Neural cell (in vitro differentiated cells): ENCODE measurements at regions not wholly inside any gene's neighbourhood (a gene's known extent, or its start where the extent isn't known, plus 50 kb on each side); places are given as distances from the start of the nearest gene placed in this dataset.

ENCODE experiments used
- H2AFZ ChIP-seq: fragments of 200-600, 300-800 bp; sonication (generic), shearing (Covaris generic); 2 replicates; pipeline ENCODE4 v1.6.0; 2014; ENCODE audit warnings: low read depth, mild to moderate bottlenecking, antibody characterized with exemption, low read length, moderate library complexity
- H3F3A ChIP-seq: fragments of 200-600 bp; shearing (Covaris generic); 2 replicates; pipeline ENCODE4 v1.6.1; 2016; ENCODE audit warnings: mild to moderate bottlenecking, moderate library complexity, mixed read lengths, antibody characterized with exemption, low read length; ENCODE audit not compliant: insufficient read depth, poor library complexity, severe bottlenecking
- H3K27ac ChIP-seq: fragments of 200-600, 300-800 bp; sonication (generic), shearing (Covaris generic); 2 replicates; pipeline ENCODE4 v1.5.1; 2014; ENCODE audit warnings: mild to moderate bottlenecking, low read length, moderate library complexity
- H3K27me3 ChIP-seq: fragments of 300-800, 200-600 bp; sonication (generic), shearing (Covaris generic); 2 replicates; pipeline ENCODE4 v1.6.0; 2014; ENCODE audit warnings: mild to moderate bottlenecking, low read depth, low read length, moderate library complexity; ENCODE audit not compliant: insufficient read depth
- H3K36me3 ChIP-seq: fragments of 300-800, 200-600 bp; sonication (generic), shearing (Covaris generic); 2 replicates; pipeline ENCODE4 v1.5.1; 2014; ENCODE audit warnings: mild to moderate bottlenecking, antibody characterized with exemption, low read length, moderate library complexity; ENCODE audit not compliant: insufficient read depth
- H3K4me2 ChIP-seq: fragments of 300-800, 200-600 bp; sonication (generic), shearing (Covaris generic); 2 replicates; pipeline ENCODE4 v1.6.0; 2014; ENCODE audit warnings: mild to moderate bottlenecking, low read length
- H3K4me3 ChIP-seq: fragments of 300-800, 200-600 bp; sonication (generic), shearing (Covaris generic); 2 replicates; pipeline ENCODE4 v1.5.1; 2014; ENCODE audit warnings: mild to moderate bottlenecking, low read length, moderate library complexity
- H3K79me2 ChIP-seq: fragments of 200-600 bp; shearing (Covaris generic); replicated peaks from 2 replicates; pipeline ENCODE4 v1.6.0; 2014; ENCODE audit warnings: mild to moderate bottlenecking, low read length, moderate library complexity; ENCODE audit not compliant: insufficient read depth
- H3K9ac ChIP-seq: fragments of 300-800, 200-600 bp; sonication (generic), shearing (Covaris generic); 2 replicates; pipeline ENCODE4 v1.6.1; 2016; ENCODE audit warnings: mild to moderate bottlenecking, low read length, mixed read lengths
- H3K9me2 ChIP-seq: fragments of 200-600 bp; shearing (Covaris generic); 2 replicates; pipeline ENCODE4 v1.6.1; 2016; ENCODE audit warnings: mild to moderate bottlenecking, low read length, mixed read lengths; ENCODE audit not compliant: insufficient read depth
- H3K9me3 ChIP-seq: fragments of 200-600, 300-800 bp; sonication (generic), shearing (Covaris generic); 2 replicates; pipeline ENCODE4 v1.6.1; 2016; ENCODE audit warnings: mild to moderate bottlenecking, mixed run types, low read length, moderate library complexity, mixed read lengths
- H4K20me1 ChIP-seq: fragments of 200-600 bp; shearing (Covaris generic); 2 replicates; pipeline ENCODE4 v1.6.1; 2016; ENCODE audit warnings: mild to moderate bottlenecking, mixed run types; ENCODE audit not compliant: insufficient read depth
- CTCF ChIP-seq: fragments of 450-650 bp; IDR thresholded peaks from 2 replicates; pipeline ENCODE4 v1.5.1; 2014; ENCODE audit warnings: antibody characterized with exemption, mild to moderate bottlenecking, moderate library complexity; ENCODE audit not compliant: poor library complexity, severe bottlenecking
- EP300 ChIP-seq: fragments of 450-650 bp; conservative IDR thresholded peaks from 2 replicates; pipeline ENCODE4 v1.6.1; 2014; ENCODE audit warnings: antibody characterized with exemption, mild to moderate bottlenecking, moderate library complexity; ENCODE audit not compliant: poor library complexity, severe bottlenecking
- EZH2 ChIP-seq: fragments of 200-600, 300-800 bp; shearing (Covaris generic), sonication (generic); IDR thresholded peaks from 2 replicates; pipeline ENCODE4 v1.6.1; 2014; ENCODE audit warnings: antibody characterized with exemption, low read length, borderline replicate concordance, mild to moderate bottlenecking; ENCODE audit not compliant: insufficient read depth, poor library complexity, severe bottlenecking
- MXI1 ChIP-seq: fragments of 450-650 bp; conservative IDR thresholded peaks from 2 replicates; pipeline ENCODE4 v1.6.1; 2014; ENCODE audit warnings: antibody characterized with exemption, mild to moderate bottlenecking; ENCODE audit not compliant: poor library complexity, severe bottlenecking
- POLR2AphosphoS5 ChIP-seq: IDR thresholded peaks from 2 replicates; pipeline ENCODE4 v1.6.1; 2012
- RAD21 ChIP-seq: fragments of 450-650 bp; conservative IDR thresholded peaks from 2 replicates; pipeline ENCODE4 v1.6.1; 2014; ENCODE audit warnings: antibody characterized with exemption, mild to moderate bottlenecking, moderate library complexity
- SMC3 ChIP-seq: fragments of 450-650 bp; conservative IDR thresholded peaks from 2 replicates; pipeline ENCODE4 v1.6.1; 2014; ENCODE audit warnings: antibody characterized with exemption, mild to moderate bottlenecking, moderate library complexity; ENCODE audit not compliant: poor library complexity
- TAF1 ChIP-seq: IDR thresholded peaks from 2 replicates; pipeline ENCODE4 v1.6.1; 2012; ENCODE audit warnings: low read depth
- TF ChIP-seq, protein P1 (sequence below): IDR thresholded peaks from 2 replicates; pipeline ENCODE4 v1.6.1; 2012; ENCODE audit warnings: borderline replicate concordance

DNA sequence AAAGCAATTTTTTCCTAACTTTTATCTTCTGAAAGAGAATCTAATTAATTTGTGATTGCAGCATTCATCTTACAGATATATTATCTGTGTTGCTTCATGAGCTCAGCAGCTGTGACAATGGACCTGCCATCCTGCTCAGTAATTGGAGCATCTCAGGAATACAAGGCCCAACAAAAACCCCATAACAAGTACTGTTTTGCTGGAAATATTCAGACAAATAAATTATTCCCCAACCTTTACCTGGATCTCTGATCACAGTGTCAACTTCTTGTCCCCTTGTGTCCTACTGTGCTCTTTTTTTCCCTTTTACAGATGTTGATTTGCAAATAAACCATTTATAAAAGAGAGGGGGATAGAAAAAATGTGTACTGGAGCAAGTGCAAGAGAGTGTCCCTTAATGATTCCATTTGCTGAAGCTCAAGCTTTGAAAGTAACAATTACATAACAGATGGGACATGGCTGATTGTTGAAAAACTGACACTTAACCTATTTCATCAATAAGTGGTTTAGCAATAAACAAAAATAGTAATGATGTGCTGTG, 1063.4 kb upstream of the GHITM start:
- no peaks in the 10 kb centered on the region for H3K9me3 ChIP-seq
- H3F3A ChIP-seq = no peaks in the 10 kb centered on the region
- TF ChIP-seq EP300 (no peak), RAD21 (no peak), CTCF (no peak), SMC3 (no peak), EZH2 (no peak), MXI1 (no peak), TAF1 (no peak), POLR2AphosphoS5 (no peak)
- TF ChIP-seq, protein P1, sequence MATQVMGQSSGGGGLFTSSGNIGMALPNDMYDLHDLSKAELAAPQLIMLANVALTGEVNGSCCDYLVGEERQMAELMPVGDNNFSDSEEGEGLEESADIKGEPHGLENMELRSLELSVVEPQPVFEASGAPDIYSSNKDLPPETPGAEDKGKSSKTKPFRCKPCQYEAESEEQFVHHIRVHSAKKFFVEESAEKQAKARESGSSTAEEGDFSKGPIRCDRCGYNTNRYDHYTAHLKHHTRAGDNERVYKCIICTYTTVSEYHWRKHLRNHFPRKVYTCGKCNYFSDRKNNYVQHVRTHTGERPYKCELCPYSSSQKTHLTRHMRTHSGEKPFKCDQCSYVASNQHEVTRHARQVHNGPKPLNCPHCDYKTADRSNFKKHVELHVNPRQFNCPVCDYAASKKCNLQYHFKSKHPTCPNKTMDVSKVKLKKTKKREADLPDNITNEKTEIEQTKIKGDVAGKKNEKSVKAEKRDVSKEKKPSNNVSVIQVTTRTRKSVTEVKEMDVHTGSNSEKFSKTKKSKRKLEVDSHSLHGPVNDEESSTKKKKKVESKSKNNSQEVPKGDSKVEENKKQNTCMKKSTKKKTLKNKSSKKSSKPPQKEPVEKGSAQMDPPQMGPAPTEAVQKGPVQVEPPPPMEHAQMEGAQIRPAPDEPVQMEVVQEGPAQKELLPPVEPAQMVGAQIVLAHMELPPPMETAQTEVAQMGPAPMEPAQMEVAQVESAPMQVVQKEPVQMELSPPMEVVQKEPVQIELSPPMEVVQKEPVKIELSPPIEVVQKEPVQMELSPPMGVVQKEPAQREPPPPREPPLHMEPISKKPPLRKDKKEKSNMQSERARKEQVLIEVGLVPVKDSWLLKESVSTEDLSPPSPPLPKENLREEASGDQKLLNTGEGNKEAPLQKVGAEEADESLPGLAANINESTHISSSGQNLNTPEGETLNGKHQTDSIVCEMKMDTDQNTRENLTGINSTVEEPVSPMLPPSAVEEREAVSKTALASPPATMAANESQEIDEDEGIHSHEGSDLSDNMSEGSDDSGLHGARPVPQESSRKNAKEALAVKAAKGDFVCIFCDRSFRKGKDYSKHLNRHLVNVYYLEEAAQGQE = no peak
- H3K4me2 ChIP-seq = no peak overlapping the region
- H3K4me3 ChIP-seq = no peak overlapping the region
- no peaks in the 10 kb centered on the region for H3K79me2 ChIP-seq
- no peaks in the 10 kb centered on the region for H4K20me1 ChIP-seq
- no peaks in the 10 kb centered on the region for H3K9me2 ChIP-seq
- H3K27me3 ChIP-seq = no peaks in the 10 kb centered on the region
- no peak overlapping the region for H3K27ac ChIP-seq
- no peak overlapping the region for H3K9ac ChIP-seq
- no peak overlapping the region for H2AFZ ChIP-seq
- H3K36me3 ChIP-seq = no peaks in the 10 kb centered on the region

DNA sequence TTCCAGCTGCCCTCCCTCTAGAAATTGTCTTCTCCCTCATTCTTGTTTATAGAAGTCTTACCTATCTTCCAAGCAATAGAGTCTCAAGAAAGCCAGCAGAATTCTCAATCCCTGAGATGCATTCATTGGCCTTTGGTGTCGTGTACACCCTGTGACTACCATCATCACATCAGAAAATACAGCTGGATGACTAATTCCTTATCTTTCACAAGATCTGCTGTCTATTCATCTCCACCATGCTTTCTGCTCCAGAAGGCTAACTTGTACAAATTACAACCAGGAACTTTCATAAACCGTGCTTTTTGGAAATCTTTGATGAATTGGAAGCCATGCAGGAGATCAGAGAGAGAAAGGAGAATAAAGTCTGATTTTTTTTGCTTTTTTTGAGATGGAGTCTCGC, 1062.9 kb upstream of the GHITM start:
- no peaks in the 10 kb centered on the region for H3K27me3 ChIP-seq

More for the DNA sequence above, 1062.9 kb upstream of the GHITM start:
- no peaks in the 10 kb centered on the region for H3K36me3 ChIP-seq
- H3K4me3 ChIP-seq = no peak overlapping the region
- no peaks in the 10 kb centered on the region for H3K9me3 ChIP-seq
- H2AFZ ChIP-seq = no peak overlapping the region
- H4K20me1 ChIP-seq = no peaks in the 10 kb centered on the region
- H3K27ac ChIP-seq = no peak overlapping the region
- no peak overlapping the region for H3K4me2 ChIP-seq
- H3F3A ChIP-seq = no peaks in the 10 kb centered on the region
- H3K79me2 ChIP-seq = no peaks in the 10 kb centered on the region
- no peaks in the 10 kb centered on the region for H3K9me2 ChIP-seq
- TF ChIP-seq EP300 (no peak), MXI1 (no peak), POLR2AphosphoS5 (no peak), TAF1 (no peak), EZH2 (no peak), RAD21 (no peak), SMC3 (no peak), CTCF (no peak)
- TF ChIP-seq, protein P1 = no peak
- H3K9ac ChIP-seq = no peak overlapping the region
